ENCODE measurements at regions not wholly inside any gene's neighbourhood (a gene's known extent, or its start where the extent isn't known, plus 50 kb on each side); places are given as distances from the start of the nearest gene placed in this dataset.
"Not testable (repeated sequence)": the region's sequence is repeated elsewhere in the genome, so short reads cannot be mapped to it uniquely, and the experiment has no call there.

DNA sequence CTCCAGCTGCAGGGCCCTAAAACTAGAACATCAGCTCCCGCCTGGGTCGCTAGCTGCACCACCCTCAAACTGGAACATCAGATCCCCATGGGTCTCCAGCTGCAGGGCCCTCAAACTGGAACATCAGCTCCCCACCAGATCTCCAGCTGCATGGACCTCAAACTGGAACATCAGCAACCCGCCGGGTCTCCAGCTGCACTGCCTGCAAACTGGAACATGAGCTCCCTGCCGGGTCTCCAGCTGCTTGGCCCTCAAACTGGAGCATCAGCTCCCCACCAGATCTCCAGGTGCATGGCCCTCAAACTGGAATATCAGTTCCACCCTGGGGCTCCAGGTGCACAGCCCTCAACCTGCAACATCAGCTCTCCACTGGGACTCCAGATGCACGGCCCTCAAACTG, 82.7 kb downstream of the TFRC start:
- not testable (repeated sequence) for DNase-seq

DNA sequence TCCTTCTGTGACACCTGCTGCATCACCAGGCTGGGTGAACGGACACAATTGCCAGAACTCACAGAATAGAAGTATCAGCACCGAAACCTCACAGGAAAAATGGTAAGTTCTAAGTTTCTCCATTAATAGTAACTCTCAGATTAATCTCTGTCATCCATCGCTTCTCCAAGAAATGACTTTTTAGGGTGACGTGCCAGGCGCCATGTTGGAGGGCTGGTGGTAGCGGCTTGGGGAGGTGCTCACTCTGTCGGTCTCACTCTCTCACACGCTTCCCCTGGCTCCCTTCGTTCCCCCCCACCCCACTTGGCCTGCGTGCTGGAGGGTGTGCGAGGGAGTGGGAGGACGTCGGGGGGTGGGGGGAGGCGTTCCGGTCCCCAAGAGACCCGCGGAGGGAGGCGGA, 85.6 kb downstream of the TFRC start:
- DNase-seq, result not testable (repeated sequence)

DNA sequence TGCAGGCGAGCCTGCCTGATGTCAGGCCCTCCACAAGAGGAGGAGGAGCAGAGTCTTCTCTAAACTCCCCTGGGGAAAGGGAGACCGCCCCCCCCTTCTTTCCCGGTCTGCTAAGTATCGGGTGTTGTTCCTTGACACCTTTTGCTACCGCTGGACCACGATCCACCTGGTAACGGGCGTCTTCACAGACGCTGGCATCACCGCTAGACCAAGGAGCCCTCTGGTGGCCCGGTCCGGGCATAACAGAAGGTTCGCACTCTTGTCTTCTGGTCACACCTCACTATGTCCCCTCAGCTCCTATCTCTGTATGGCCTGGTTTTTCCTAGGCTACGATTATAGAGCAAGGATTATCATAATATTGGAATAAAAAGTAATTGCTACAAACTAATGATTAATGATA, 86.0 kb upstream of the TNK2 start:
- peak; percentile 74 for DNase-seq

DNA sequence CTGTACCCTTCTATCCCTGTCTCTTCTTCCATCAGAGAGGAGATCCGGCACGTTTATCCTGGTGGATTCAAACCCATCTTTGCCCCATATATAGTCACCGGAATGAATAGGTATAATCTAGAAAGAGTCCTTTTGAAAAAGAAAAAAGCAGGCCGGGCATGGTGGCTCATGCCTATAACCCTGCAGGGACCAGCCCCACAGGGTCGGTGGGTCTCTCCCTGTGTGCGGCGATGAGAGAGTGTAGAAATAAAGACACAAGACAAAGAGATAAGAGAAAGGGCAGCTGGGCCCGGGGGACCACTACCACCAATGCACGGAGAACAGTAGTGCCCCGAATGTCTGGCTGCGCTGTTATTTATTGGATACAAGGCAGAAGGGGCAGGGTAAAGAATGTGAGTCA, 85.3 kb upstream of the TNK2 start:
- DNase-seq, result not testable (repeated sequence)

DNA sequence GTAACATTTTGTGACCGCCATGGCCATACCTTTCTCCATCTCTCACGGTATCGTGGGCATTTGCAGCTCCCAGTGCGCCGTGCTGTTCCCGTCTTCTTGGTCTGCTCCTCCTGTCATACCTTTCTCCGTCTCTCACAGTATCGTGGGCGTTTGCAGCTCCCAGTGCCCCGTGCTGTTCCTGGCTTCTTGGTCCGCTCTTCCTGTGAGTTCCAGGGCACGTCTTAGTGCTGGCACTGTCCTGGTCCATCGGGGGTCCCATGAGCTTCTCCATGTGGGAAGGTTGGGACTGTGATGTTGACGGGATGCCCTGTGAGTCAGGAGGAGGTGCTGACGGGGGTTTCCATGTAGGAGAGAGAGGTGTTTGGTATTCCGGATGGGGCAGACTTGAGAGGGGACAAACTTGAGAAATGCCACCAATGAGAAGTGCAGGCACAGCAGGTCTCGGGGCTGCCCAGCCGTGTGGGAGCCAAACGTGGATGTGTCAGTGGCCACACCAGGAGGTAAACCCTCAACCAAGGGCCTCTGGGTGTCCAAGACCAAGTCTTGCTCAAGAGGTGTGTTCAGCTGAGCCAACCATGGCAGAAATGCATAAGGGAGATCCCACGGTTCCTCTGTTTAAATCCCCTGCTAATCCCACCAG, 84.7 kb upstream of the TNK2 start:
- DNase-seq, result not testable (repeated sequence)

DNA sequence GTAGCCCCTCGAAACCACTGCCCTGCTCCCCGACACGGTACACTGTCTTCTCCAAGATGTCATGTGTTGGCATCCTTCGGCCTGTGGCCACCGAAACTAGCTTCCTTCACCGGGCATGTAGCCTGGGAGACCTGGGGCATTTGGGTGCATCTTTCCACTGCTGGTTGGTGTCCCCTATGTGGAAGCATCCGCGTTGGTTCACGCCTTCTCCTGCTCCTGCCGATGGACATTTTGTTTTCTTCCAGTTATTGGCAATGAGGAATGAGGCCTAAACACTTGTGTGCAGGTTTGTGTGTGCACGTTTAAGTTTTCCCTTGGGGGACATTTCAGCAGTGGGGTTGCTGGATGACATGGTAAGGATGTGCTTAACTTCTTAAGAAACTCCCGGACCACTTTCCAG, 83.6 kb upstream of the TNK2 start:
- not testable (repeated sequence) for DNase-seq

DNA sequence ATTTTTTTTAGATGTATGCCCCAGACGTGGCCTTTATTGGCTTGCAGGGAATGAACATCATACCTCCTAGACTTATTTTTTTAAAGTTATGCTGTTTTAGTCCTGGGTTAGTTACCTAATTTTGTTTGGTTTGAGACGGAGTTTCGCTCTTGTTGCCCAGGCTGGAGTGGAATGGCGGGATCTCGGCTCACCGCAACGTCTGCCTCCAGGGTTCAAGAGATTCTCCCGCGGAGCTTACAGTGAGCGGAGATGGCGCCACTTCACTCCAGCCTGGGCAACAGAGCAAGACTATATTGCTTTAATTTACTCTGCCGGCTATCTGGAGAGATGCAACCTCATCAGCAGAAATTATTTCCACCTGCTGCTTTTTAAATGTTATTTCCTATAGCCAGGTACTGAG, 82.9 kb upstream of the TNK2 start:
- DNase-seq, result not testable (repeated sequence)

DNA sequence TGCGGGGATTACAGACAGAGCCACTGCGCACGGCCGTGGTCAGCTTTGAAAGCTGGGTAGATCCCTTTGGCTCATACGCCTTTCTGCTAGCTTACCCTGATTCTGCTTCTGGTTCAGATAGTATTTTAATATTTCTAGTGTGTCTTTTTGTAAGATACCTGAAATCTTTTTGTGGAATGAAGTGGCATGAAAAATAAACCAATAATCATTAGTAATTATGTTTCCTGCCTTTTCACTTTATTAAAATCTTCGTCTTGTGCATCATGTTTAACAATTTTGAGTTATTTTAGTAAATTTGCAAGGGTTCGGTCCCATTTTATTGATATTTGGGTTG, 82.5 kb upstream of the TNK2 start:
- not testable (repeated sequence) for DNase-seq

DNA sequence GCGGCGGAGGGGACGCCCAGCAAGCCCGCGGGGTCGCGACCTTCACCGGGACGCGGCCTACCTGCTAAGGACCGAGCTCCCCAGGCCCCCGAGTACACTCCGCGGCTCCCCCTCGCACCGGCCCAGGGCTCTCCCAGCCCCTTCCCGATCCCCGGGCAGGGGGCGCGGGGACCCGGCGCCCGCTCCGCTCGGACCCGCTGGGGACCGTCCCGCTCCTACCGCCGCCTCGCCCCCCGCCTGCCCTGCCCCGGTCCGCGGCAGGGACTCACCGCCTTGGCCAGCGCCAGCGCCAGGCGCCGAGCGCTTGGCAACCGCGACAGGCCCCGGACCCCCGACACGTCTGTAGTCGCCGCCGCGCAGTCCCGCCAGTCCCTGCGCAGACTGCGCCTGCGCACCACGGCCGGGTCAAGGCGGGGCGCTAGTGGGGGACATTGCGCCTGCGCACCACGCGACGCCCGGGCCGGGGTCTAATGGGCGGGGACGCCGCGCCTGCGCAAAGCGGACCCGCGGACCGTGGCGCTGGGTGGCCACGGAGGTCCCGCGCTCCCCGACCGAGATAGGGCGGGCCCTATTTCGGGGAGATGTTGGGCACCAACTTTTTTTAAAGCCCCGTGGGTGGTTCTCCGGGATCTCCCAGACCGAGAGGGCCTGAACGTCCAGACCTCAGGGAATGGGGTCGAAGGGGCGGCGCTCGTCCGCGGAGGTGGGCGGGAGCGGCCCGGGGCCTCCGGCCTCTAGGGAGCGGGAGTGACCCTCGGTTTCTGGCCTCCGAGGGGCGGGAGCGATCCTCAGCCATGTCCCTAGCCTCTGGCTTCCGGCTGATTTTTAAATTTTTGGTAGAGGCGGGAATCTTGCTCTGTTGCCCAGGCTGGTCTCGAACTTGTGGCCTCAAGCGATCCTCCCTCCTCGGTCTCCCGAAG, 81.8 kb upstream of the TNK2 start:
- peak; percentile 91 for DNase-seq

DNA sequence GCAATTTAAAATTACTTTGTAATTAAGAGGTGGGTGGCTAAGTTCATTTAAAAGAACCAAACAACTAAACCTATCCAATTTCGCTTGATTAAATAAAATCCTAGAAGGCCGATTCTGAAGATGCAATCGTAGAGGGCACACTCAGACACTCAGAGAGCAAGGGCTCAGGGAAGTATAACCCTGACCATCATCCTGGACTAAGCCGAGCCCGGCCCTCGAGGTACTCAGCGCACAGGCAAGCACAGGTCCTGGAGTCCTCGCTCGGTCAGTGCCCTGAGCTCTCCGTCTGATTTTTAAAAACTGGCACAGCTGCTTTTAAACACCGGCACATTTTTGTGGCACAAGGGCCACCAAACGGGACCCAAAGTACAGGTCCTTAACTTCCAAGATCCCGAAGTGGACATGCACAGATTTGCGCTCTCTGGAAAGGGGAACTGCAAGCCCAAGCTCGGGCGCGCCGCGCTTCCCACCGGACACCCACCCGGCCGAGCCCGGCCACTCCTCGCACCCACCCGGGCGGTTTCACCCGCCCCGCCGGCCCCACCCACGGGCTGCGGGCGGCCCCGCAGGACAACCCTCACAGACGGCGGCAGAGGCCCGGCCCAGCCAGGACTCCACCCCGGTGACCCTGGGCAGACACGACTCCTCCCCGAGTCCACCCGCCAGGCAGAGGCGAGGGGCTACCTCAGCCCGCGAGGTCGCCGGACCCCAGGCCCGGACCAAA, 81.0 kb upstream of the TNK2 start:
- peak; percentile 38 for DNase-seq

DNA sequence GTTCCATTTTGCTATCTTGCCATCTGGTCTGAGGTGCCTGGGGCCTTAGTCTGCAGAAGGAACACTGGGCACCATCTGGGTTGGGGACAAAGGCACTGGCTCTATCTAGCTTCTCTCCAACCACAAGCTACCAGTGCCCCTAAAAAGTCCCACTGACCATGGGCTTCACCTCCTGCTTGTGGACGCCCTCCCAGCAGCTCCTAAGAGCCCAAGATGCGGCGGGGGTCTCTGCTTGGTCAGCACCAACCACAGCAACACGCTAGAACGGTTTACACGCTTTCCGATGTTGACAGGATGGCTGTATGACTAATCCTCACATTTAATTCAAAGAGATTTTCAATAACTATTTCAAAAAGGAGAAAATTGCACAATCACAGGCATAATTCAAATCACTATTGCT, 80.4 kb upstream of the TNK2 start:
- DNase-seq, result not testable (repeated sequence)

DNA sequence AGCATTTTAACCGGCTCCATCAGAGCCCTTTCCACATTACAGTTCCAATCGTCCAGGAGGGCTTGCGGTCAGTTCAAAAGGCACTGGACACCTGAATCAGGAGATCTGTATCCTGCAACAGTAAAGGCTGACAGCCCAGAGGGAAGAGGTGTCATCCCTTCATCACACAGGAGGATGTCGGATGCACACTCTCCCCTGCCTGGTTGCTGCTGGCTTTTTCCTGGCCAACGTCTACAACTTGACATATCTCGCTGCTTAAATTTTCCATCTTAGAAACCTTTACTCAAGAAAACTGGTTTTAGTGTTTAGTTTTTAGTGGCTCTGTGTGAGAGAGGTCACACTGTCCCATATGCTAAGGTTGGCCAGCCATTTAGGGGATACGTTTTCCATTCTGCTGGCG, 78.7 kb upstream of the TNK2 start:
- DNase-seq, result not testable (repeated sequence)

DNA sequence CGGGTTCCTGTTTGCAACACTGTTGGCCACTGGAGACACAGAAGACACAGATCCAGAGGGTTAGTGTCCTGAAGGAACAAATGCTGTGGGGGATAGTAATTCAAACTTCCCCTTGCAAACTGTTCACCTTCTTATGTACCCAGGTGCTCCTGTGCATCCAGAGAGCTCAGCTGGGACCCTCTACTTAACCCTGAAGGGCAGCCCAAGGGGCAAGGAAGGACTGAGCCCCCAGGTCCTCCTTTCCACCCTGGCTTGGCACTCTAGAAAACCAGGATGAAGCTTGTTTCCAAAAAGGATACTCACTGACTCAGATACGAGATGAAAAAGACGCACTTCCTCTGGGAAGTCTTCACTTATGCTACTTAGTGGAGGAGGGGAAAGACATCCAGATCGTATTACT, 78.2 kb upstream of the TNK2 start:
- DNase-seq, result not testable (repeated sequence)

DNA sequence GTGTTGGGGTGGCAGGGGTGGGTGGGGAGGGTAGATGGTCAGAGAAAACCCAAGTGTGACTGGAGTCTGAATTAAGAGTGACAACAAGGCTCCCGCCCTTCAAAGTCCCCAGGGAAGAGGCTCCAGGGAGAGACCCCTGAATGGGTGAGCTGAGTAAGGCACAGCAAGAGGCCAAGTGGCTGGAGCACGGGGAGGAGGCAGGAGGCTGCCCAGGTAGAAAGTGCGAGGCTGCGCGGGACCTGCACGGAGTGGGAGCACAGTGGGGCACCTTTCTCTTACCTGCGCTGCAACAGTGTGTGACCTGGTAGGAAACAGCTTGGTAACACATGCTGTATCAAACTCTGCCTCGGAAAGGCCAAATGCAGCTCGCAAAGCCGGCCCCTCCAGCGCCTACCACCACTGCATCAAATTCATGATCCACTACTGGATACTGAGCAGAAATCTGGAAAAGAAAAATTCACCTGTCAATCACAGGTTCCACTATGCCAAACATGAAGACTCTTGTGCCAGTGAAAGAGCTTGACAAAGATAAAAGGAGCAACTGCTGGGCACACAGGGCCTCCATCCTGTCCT, 77.1 kb upstream of the TNK2 start:
- DNase-seq, result not testable (repeated sequence)

DNA sequence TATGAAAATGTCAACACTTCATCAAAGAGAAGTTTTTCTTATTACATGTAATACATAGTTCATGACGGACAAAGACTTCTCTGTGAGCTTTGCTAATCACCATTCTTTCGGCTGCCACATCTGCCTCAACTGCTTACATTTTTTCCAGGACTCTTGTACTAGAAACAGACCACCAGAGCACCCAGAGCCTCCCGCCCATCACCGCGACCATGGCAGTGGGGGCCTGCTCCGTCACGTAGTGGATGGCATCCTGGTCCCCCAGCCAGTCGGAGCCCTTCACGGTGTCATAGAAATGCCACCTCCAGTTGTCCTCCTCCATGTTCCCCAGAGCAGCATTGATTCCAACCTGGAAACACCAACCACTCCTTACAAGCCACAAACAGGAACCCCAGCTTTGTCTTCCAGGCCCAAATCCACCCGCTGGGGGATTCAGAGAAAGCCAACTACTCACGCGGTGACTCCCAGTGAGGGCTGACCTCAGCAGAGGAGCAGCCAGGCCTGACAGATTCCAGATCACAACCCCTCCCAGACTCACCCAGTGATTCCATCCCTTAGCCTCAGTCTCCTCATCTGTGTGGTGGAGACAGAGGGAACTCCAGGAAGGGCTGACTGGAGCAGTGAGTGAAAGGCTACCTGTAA, 76.2 kb upstream of the TNK2 start:
- not testable (repeated sequence) for DNase-seq

DNA sequence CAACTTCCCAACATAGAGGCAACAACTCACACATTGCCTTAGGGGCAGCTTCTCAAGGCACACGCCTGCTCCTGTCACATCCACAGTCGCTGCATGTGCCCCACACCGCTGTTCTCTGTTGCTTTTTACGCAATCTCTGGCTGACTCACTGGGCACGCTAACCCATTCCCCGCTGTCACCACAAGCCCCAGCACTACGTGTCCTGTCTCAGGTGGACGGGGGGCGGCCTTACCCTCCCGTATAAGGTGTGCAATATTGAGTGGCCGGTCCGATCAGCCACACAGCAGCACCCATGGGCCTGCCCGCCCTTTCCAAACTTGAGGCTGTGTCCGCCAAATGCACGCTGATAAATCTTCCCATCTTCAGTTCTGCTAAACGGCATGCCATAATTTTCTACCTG, 75.5 kb upstream of the TNK2 start:
- not testable (repeated sequence) for DNase-seq

DNA sequence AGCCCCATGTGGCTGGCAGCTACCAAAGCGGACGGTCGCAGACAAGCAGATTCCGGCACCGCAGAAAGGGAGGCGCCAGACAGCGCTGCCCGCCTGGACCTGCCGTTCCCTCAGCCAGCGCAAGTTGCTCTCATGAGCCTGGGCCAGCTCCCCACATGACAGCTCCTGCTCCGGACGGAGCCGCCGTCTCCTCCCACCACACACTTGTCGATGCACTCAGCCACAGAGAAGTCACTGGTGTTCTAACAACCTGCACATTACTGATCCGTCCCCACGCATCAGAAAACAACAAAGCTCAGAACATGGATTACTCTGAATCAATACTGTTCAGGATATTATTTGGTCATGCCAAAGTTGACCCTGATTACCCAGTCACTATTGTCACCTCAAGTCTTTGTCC, 74.4 kb upstream of the TNK2 start:
- DNase-seq, result not testable (repeated sequence)

DNA sequence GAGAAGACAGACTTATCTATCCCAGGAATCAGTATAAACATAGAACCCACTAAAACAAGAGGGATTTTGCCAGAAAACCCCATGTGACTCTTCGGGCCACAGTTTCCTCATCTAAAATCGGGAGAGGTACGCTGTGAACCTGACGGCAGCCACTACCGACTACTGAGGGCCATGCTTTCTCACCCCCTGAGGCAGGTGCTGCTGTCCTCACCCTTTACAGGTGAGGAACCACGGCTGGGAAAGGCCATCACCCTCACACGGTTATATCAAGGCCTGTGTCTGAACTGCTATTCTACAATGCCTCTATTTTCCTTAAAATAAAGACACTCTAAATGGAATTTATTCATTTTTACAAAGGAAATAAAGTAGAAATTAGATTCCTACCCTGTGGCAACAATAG, 73.4 kb upstream of the TNK2 start:
- DNase-seq, result not testable (repeated sequence)

DNA sequence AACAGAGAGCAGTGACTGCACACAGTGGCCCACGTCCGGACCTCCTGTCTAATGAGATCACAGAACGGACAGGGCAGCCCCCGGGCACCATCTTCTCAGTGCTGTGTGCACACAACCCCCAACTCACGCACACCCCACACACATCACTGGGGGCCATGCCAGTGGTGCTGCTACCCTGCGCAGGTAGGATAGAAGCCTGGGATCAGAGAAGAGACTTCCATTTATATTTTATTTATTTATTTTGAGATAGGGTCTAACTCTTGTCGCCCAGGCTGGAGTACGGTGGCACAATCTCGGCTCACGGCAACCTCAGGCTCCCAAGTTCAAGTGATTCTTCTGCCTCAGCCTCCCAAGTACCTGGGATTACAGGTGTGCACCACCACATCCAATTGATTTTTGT, 71.5 kb upstream of the TNK2 start:
- not testable (repeated sequence) for DNase-seq

DNA sequence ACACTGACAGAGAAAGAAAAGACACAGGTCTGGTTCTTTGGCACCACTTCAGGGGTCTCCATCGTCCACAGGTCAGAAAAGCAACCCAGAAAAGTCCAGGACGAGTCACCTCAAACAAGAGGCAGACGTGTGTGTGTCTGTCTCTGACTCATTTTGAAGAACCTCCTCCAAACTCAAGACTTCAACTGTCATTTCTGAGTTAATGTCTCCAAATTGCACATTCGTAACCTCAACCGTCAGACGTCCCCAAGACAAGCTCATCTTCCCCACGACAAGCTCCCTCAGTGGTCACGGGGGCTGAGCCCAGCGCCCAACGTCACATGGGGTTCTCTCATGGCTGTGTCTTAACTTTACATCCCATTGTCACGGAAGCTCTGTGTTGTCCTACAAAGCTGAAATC, 70.2 kb upstream of the TNK2 start:
- DNase-seq, result not testable (repeated sequence)

DNA sequence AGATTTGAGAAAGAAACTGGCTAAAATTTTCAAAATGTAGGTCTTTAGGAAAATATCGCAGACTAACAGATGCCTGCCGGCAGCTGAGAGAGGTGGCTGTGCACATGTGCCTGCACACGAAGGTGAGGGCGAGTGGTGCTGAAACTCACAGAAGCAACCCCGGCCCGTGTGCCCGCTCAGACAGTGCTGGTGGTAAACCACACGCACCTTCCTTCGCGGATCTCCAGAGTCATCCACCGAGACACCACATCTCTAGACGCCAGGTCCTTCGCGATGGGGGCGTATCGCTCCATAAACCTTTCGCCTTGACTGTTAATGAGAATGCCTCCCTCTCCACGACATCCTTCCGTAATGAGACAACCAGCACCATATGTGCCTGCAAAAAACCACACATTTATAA, 68.5 kb upstream of the TNK2 start:
- not testable (repeated sequence) for DNase-seq

DNA sequence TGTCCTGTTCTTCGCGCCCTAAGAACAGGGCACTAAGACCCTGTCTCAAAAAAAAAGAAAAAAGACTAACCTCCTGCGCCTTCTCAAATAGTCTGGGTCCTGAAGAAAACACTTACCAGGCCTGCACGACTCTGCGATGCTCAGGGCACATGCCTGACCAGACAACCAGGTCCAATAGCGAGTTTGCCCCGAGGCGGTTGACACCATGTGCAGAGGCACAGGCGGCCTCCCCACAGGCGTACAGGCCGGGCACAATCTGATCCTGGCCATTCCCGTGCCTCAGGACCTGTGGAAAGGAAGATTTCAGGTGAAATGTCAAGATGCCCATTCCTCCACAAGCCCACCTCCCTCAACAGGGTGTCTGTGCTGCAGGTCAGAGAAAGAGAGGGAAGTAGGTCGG, 65.9 kb upstream of the TNK2 start:
- DNase-seq, result not testable (repeated sequence)

DNA sequence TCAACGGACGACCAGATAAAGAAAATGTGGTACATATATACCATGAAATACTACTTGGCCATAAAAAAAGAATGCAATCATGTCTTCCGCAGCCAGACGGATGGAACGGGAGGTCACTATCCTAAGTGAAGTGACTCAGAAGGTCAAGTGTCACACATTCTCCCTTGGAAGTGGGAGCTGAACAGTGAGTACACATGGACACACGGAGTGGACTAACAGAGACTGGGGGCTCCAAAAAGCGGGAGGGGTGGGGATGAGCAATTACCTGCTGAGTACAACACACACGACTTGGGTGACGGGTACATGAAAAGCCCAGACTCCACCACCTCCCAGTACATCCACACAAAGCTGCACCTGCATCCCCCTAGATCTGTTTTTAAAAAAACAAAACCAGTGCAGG, 62.5 kb upstream of the TNK2 start:
- not testable (repeated sequence) for DNase-seq

Data from activated naive CD4-positive, alpha-beta T cell treated with Interleukin-2 at 50 U/mL for 16 hours (primary cell).